HT-29 (cell line): ENCODE measurements at regions not wholly inside any gene's neighbourhood (a gene's known extent, or its start where the extent isn't known, plus 50 kb on each side); places are given as distances from the start of the nearest gene placed in this dataset.
"Not testable (repeated sequence)": the region's sequence is repeated elsewhere in the genome, so short reads cannot be mapped to it uniquely, and the experiment has no call there.

Experiments used
- DNase-seq: peaks from one replicate; pipeline ENCODE4 v3.0.0-alpha.2; 2015; ENCODE audit warnings: low spot score

DNA sequence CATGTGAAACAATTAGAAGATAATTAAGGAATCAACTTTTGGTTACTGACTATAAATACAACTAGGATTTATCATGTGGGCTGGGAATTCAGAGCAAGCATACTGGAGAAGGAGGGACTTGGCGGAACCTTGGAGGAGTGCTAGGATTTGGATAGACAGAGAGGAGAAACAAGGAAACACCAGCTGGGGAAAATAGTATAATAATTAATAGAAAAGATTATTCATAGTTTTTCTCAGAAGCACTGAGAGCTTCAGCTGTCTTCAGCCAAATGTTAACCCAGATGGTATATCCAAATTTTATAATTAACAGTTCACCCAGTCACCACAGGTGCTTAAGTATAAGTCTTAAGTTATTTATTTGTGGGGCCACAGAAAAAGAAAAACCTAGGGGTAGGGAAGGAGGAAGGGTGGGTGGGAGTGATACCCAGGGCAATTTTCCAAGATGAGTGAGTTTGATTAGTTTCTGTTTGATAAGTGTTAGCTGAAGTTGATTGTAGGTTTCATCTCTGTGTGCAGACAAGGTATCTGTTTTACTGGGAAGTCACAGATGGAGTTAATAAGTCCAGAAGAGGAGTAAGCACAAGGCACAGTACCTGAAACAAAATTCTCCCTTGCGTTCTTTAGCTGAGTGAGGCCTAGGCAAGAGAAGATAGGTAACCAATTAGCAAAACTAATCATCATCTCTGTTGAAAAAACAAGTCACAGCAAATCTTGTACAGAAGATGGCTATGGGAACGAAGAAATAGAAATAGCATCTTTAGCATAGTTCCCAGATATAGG lies 175.5 kb downstream of the TFAP2B start:
- no peak for DNase-seq

DNA sequence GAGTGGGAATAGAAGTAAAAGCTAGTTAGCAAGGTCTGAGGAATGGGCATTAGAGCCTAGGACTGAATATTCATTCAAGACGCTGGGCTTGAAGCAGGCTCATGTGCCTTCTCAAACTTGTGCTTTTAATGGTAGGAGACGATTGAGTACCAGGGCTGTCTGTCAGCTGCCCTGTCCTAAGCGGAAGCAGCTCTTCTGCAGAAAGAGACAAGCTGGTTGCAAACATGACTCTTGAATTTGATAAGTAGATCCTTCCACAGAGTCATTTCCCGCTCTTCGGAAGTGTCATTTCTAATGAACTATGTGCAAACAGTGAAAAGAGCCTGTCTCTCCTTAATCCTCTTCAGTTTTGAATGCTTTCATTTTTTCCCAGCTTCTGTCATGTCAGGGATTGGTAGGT lies 176.4 kb downstream of the TFAP2B start:
- no peak for DNase-seq

DNA sequence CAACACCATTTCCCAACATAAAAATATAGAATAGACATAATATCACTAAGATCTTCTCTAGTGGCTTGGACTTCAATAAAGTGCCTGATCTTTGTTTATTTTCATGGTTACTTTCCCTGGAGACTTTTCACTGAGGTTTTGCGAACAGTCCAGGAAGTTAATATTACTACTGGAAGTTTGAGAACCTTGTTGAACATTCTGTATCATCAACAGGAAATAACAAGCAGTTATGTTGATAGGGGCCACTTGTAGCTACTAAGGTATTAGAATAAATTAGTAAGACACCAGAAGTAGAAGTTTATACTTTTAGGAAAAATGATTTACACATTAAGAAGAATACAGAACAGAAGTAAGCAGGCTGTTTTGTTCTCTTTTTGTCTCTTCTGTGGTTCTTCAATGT lies 180.2 kb downstream of the TFAP2B start:
- no peak for DNase-seq

DNA sequence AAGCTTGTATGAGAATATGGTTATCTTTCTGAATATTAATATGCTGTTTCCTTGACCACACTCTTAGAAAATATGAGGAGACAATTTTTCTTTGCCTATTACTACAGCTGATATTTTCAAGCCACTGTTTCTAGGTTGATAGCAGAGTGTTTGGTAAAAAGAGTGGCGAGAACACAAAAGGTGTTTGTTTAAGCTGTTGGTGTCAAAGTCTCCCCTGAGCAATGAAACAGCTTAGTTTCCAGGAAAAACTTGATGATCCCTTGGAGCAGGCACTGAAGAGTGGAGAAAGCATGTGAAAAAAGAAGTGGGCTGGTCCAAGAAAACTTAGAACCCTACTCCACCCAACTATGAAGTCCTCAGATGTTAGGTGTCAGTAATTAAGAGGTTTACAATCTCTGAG lies 182.7 kb downstream of the TFAP2B start:
- no peak for DNase-seq

DNA sequence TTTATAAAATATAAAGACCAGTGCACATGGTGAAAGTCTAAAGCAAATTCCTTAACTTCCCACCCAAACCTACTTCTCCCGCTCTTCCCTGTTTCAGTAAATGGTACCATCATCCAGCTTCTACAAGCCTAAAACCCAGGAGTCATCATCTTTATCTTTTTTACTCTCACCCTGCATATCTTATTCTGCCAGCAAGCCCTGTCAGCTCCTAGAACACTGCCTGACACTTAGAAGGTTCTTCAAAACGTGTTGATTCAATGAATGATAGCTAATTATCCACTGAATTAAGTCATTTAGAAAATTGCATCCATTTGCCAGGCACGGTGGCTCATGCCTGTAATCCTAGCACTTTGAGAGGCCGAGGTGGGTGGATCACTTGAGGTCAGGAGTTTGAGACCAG lies 185.7 kb downstream of the TFAP2B start:
- DNase-seq, result no peak

DNA sequence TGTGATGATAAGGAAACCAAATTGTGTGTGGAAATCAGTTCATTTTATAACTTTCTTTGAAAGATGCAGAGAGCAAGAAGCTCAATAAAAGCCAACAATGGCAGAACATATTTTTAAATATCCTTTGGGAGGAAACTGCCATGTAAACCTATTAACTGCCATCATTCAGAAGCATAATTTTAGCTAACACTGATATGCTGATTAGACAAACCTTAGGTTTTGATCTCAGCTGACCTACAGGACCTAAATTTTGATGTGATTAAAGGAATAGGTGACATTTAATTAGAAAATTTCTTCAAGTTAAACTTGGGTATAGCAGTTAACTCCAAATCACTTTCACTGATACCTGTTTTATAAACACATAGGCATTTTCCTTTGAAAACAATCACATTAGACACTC lies 187.1 kb downstream of the TFAP2B start:
- no peak for DNase-seq

DNA sequence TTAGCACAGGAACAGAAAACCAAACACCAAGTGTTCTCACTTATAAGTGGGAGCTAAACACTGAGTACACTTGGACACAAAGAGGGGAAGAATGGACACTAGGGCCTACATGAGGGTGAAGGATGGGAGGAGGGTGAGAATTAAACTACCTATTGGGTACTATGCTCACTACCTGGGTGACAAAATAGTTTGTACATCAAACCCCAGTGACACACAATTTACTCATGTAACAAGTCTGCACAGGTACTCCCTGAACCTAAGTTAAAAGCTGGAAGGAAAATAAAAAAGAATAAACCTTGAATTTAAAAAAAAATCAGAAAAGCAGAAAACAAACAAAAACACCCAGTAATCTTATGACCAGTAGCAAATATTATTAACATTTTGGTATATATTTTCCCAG lies 188.6 kb downstream of the TFAP2B start:
- no peak for DNase-seq

DNA sequence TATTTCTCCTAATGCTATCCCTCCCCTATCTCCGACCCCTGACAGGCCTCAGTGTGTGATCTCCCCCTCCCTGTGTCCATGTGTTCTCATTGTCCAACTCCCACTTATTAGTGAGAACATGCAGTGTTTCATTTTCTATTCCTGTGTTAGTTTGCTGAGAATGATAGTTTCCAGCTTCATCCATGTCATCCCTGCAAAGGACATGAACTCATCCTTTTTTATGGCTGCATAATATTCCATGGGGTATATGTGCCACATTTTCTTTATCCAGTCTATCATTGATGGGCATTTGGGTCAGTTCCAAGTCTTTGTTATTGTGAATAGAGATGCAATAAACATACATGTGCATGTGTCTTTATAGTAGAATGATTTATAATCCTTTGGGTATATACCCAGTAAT lies 190.0 kb downstream of the TFAP2B start:
- DNase-seq, result not testable (repeated sequence)

DNA sequence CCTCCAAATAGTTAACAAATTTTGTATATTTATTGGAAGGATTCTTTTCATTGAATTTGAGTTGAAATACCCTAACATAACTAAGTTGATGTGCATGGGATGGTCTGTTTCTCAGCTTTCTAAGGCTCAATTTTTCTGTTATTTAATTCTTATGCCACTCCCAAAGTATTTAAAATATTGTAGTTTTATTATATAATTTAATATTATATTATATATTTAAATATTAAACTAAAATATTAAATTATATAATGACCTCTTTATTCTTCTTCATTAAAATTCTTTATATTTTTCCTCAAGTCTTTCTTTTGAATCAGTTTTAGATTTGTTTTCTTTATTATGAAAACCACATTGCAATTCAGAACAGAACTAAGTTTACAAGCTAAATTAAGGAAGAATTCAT lies 194.7 kb downstream of the TFAP2B start:
- DNase-seq, result no peak

DNA sequence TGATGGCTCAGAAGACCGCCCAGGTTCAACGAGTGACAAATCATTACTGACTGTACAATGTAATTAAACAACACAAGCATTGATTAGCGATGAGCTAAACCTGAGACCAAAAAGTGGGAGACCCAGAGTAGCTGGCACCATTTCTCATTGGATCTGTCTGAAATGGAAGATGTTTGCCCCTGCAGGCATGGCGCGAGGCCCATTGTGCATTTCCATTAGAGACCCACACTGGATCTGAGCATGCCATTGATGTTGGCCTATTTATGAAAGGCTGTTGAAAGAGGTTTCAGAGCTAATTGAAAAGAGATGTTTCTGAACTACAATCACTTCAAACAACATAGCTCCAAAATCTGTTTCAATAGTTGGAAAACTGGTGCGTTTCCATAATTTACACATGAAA lies 196.7 kb downstream of the TFAP2B start:
- DNase-seq, result no peak

DNA sequence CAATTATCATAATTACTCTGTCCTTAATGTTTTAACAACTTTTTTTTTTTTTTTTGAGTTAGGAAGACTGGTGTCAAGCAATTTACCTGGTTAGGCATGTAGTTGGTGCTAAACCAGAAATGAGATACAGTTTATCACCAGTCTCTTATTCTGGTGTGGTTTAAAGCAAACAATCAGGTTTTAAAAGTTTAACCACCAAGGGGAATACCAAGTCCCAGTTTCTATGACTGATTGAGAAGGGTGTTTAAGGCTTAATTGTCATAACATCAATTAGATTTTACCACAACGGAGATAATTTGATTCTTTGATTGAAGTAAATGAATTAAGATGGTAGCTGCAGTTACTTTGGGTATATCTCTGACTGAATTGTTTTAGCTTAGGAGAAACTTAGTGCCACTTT lies 197.8 kb downstream of the TFAP2B start:
- no peak for DNase-seq

DNA sequence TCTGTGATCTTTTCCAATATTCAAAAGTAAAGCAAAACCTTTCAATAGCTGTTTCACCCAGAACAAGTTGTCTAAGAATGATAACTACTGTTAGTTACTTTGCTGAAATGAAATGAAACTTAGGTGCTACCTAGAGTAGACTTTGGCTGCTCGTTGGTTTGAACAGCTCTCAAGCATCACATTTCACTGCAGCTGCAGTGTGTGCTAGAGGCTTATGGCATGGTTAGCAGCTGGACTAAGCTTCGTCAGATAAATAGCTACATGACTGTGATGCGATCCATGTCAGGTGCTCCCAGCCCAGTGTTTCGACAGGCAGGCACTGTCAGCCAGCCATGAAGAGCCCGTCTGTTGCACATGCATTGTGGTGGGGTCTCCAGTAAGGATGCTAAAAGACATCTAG lies 201.1 kb downstream of the TFAP2B start:
- no peak for DNase-seq

DNA sequence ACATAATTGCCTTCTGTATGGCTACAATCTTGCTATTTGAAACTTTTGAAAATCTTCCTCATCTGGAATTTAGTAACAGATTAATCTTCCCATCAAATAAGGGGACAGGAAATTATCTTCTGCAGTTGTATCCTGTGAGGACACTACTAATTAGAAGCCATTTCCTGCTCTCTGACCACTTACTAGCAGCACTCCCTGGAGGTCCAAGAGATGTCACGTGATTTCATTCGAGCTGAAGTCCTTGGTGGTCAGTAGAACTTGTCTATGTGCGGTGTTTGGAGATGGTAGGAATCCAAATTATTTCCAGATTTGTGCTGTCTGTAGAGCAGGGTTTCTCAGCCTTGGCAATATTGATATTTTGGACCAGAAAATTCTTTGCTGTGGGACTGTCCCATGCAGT lies 202.5 kb downstream of the TFAP2B start:
- DNase-seq, result no peak

DNA sequence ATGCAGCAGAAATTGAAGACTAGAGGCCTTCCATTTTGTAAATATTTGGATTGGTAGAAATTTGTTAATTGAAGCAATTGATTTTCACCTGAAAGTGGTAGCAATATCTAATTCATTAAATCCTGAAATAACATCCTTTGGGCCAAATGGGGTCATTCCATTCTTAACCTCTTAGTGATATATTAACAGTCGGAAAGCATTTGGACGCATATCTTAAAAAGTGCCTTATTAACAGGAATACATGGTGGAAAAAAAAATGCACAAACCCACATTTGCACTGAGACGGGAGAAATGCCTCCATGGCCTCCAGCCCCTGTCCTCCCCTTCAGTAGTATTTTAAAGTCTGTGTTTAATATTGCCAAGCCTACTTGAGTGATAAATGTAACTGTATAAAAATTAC lies 205.5 kb downstream of the TFAP2B start:
- DNase-seq, result no peak

DNA sequence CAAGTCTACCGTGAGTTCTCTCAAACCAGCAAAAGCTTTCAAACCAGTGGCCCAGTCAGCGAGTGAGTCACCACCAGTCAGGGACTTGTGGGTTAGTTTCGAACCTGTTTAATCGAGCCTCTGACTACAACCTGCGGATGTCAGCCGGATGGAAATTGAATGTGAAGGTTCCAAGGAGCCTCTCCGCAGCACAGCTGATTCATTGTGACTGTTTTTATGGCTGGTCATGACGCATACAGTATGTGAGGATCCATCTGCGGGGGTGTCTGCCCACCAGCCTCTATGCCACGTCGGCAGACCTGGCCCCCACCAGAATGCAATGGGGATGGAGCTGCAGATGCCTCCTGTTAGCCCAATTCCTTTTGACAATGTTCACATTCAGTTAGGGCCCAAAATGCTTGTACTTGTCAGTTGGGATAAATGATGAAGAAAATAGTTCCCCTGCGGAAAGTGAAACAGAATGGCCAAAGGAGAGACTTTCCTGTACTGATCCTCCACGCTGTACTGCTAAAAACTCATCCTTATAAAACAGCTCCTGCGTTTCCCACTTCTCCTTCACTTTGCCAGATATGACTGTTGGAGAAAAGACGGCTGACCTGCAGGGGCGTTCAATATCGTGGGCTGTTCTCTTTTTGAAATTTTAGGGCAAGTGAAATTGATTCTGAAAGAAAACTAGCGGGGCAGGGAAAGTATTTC lies 206.6 kb downstream of the TFAP2B start:
- no peak for DNase-seq

DNA sequence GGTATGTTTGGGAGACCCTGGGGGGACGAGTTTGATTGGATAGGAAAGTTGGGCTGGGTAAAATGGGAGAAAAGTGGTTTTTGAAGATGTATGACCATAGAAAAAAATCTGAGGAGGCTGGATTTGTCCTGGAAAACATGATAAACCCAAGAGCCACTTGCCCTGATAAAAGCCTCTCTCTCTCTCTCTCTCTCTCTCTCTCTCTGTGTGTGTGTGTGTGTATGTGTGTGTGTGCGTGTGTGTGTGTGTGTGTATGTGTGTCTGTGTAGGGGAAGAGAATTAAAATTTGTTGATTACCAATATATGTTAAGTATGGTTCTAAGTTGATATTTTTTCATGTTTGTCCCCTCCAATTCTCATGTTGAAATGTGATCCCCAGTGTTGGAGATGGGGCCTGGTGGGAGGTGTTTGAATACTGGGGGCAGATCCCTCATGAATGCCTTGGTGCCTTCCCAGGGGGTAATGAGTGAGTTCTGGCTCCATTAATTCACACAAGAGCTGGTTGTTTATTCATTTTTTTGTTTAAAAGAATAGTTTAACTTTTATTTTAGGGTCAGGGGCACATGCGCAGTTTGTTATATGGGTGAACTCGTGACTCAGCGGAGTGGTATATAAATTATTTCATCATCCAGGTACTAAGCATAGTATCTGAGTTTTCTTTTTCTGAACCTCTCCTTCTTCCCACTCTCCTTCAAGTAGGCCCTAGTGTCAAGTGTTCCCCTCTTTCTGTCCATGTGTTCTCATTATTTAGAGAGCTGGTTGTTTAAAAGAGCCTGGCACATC lies 208.8 kb downstream of the TFAP2B start:
- DNase-seq, result no peak

DNA sequence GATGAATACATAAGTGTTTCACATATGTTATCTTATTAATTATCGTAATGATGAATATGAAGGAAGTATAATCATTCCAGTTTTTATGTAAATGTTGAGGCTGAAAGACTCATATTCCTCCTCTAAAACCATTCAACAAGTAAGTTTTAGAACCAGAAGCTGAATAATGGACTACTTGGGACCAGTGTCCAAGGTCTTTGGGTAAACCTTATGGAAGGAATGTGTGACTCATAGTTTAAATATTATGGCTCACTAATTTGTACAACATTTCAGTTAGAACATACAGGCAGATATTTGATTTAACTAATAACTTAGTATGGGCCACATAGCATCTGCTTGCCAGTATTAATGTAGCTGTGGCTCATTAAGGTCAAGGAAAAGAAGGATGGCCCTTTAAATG lies 209.6 kb downstream of the TFAP2B start:
- DNase-seq, result no peak

DNA sequence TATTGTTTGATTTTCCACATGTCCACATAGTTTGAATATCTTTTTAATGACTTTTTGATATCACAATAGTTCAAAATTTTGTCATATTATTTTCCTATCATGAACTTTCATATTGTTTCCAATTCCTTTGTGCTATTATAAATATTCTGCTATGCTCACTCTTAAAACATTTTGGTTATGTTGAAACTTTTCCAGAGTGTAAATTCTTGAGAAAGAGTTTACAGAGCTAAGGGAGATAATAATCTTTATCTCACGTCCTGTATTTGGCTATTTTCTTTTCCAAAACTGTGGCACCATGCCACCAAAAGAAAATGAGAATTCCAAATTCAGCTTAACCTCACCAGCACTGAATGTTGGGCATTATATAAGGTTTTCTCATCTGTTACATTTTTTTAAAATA lies 210.9 kb downstream of the TFAP2B start:
- no peak for DNase-seq

DNA sequence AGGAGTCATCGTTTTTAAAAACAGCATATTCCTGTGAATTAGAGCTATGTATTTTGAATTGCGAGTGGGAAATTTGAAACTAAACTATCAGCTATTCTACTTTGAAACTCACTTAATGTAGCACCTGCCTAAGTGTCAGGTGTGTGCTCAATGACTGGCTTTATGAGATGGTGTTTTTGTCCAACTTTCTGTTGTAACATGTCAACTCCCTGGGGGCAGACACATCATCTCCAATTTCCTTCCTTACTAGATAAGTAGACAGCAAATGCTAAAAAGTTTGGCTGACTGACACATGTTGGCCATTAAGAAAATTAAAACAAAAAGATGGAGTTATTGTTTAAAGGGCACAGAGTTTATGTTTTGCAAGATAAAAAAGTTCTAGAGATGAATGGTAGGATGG lies 226.9 kb downstream of the TFAP2B start:
- no peak for DNase-seq

DNA sequence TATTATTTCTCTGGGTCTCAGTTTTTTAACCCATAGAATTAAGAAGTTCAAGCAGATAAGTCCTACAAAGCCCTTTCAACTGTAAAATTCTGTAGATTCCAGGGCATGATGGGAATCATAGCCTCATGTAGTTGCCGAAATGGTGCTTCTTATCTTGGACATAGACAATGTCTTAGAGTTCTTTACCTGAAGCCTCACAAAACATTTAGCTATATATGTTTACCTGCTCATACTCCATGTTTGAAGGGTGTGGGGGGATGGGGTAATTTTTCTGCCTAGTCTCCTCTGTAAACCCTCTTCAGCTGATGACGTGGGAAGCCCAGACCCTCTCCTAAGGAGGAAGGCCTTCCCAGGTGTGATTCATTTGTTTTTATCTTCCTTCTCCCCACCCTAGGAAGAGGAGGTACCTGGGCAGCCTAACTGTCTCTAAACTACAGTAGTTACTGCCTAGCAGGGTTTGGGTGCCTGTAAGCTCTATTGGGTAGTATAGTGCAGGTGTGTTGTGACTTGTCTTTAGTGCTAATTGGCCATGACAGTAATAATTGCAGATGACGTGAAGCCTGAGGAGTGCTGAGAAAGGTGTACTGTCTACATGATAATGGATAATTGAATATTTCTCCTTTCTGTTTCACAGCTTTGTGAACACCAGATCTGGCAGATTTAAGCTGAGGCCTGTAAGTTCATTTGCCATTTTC lies 230.8 kb downstream of the TFAP2B start:
- no peak for DNase-seq

DNA sequence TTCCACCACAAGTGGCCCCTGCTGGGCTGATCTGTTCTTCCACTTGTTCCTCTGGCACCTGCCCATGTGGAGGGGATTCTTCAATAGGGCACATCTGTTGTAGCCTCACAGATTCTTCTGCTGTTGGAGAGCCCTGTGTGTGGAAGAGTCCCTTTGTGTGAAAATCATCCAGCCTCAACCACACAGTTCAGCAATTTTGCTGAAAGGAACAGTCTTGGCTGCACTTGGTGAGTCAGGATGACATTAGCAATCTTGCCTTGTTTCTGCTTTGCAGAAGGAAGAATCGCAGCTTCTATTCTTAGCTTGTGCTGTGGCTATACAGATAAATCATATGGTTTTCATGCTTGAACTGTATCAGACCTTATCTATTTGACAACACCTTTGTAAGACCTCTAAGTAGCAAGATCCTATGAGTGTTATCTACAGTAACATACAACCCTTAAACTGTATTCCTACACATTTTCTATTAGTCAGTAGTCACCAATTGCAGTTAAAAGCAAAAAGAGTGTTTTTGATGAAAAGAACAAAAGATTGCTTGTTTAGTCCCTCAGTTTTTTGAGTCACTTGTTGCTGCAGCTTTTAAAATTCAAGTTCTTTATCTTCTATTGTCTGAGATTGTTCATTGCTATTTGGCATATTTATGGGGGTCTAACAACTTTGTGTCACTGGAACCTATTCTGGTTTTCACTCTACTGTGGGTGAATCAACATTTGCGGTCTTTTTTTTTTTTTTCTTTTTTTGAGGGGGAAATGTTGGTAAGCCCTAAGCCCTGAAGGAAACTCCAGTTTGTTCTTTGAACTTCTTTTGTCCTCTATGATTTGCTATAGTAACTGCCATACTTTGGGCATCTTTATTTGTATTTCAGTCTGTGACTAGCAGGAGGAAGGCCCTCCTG lies 231.6 kb downstream of the TFAP2B start:
- DNase-seq, result no peak
